ENCODE measurements at regions not wholly inside any gene's neighbourhood (a gene's known extent, or its start where the extent isn't known, plus 50 kb on each side); places are given as distances from the start of the nearest gene placed in this dataset.
"Not testable (repeated sequence)": the region's sequence is repeated elsewhere in the genome, so short reads cannot be mapped to it uniquely, and the experiment has no call there.

DNA sequence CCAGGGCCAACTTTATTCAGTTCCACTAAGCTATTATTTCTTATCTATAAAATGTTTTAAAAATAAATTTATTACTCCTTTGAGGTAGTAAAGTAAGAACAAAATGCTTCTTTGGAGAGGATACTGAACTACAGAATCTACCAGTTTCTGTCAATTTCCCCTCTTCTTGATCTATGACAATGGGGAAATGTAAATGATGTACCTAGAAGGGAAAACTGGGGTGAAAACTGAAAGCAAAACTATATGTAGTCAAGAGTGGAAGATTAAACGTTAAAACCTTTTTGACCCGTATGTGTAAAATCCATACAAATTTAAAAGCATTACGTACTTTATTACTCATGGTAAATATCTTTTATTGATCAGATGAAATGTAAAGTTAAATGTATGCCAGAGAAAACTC, 1287.8 kb upstream of the TMEFF2 start:
- ChIA-PET POLR2A (no interaction called here), CTCF (no interaction called here)
- Mint-ChIP-seq H3K4me1 (ENCODE audit: low read depth) (peaks cover 4% of the 10 kb centered on the region), H3K9me3 (no peaks in the 10 kb centered on the region), H3K4me3 (no peak overlapping the region), H3K27ac (no peak overlapping the region), H3K36me3 (no peaks in the 10 kb centered on the region), H3K27me3 (no peaks in the 10 kb centered on the region)
- no peak for DNase-seq
- intact Hi-C loops (cut with micrococcal nuclease) = no loop called here

DNA sequence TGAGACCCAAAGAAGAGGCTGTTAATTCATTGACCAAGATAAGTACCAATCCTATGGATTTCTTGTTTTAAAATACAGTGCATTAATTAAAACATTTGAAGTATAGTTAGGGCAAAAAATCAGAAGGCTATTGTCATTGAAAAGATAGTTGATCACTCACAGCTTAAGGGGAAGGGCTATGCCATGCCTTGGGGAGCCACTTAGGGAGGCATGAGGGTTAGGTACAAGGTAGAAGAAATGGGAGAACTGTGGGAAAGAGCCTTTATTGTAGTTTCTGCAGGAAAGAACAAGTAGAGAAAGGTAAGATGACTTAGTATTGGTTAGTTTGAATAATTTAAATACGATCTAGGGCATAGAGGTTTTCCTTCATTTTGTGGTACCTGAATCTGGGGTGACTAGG, 1285.5 kb upstream of the TMEFF2 start:
- no peak overlapping the region for H3K27ac Mint-ChIP-seq
- CTCF ChIA-PET = no interaction called here
- POLR2A ChIA-PET = no interaction called here

DNA sequence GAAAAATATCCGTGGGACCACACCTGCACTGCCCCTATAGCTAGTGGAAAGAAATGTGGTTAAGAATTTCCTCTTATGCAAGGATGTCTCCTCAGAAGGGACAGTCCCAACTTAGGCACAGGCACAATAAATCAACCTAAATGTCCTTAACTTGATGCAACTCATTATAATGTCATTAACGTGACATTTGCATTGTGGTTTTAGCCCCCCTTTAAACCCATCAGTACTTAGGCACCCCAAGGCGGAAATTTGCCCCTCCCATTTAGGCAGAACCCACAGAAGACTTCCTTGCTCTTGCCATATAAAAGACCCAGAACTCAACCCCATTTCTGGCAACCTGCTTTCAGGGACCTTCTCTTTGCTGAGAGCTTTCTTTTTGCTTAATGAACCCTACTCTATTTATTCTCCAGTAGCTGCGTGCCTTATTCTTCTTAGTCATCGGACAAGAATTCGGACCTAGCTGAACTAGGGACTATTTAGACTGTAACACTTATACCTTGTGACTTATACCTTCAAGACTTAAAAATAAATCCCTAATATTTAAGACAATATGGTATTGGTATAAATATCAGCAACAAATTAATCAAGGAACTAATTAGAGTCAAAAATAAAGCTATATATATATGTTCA, 1281.6 kb upstream of the TMEFF2 start:
- Mint-ChIP-seq H3K9me3 (peaks cover 9% of the 10 kb centered on the region), H3K27me3 (no peaks in the 10 kb centered on the region), H3K36me3 (no peaks in the 10 kb centered on the region), H3K4me3 (no peak overlapping the region), H3K4me1 (ENCODE audit: low read depth) (no peaks in the 10 kb centered on the region), H3K27ac (no peak overlapping the region)
- CTCF ChIA-PET = no interaction called here
- no peak for DNase-seq
- POLR2A ChIA-PET = no interaction called here
- intact Hi-C loops (cut with micrococcal nuclease) = no loop called here

More for the DNA sequence above, 1285.5 kb upstream of the TMEFF2 start:
- Mint-ChIP-seq H3K9me3 (no peaks in the 10 kb centered on the region), H3K27me3 (no peaks in the 10 kb centered on the region), H3K4me1 (ENCODE audit: low read depth) (peaks cover 4% of the 10 kb centered on the region), H3K4me3 (no peak overlapping the region), H3K36me3 (no peaks in the 10 kb centered on the region)
- intact Hi-C loops (cut with micrococcal nuclease) = no loop called here
- no peak for DNase-seq

DNA sequence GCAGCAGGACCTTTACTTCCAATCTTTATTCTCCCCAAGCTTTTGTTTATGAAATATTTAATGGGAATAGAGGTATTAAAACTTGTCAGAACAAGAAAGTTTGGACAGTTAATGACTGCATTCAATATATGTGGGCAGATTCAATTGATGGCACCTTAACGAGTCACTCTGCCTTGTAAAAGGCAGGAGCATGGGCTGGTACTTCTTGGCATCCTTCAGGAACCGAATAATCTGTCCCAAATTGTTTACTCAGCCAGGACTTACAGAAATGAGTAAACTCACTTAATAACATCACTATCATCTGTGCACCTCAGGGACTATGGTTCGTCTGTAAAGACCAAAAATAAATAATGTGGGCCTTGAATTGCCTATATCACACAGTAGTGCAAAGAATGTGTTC, 1280.3 kb upstream of the TMEFF2 start:
- Mint-ChIP-seq H3K9me3 (peaks cover 9% of the 10 kb centered on the region), H3K36me3 (no peaks in the 10 kb centered on the region), H3K4me3 (no peak overlapping the region), H3K27ac (no peak overlapping the region), H3K27me3 (no peaks in the 10 kb centered on the region), H3K4me1 (ENCODE audit: low read depth) (no peaks in the 10 kb centered on the region)
- POLR2A ChIA-PET = no interaction called here
- CTCF ChIA-PET = no interaction called here
- DNase-seq = no peak
- intact Hi-C loops (cut with micrococcal nuclease) = no loop called here

- H3K9me3 Mint-ChIP-seq = peaks cover 9% of the 10 kb centered on the region
- H3K36me3 Mint-ChIP-seq = no peaks in the 10 kb centered on the region
- no peak overlapping the region for H3K4me3 Mint-ChIP-seq
- intact Hi-C loops (cut with micrococcal nuclease) = no loop called here
- H3K27me3 Mint-ChIP-seq = no peaks in the 10 kb centered on the region
- POLR2A ChIA-PET = no interaction called here
- no peak overlapping the region for H3K27ac Mint-ChIP-seq
- CTCF ChIA-PET = no interaction called here
- H3K4me1 Mint-ChIP-seq (ENCODE audit: low read depth) = no peaks in the 10 kb centered on the region
- DNase-seq = no peak
Observed at GRCh38 chr2:193469251-193469650, 1274.5 kb upstream of the TMEFF2 start.

DNA sequence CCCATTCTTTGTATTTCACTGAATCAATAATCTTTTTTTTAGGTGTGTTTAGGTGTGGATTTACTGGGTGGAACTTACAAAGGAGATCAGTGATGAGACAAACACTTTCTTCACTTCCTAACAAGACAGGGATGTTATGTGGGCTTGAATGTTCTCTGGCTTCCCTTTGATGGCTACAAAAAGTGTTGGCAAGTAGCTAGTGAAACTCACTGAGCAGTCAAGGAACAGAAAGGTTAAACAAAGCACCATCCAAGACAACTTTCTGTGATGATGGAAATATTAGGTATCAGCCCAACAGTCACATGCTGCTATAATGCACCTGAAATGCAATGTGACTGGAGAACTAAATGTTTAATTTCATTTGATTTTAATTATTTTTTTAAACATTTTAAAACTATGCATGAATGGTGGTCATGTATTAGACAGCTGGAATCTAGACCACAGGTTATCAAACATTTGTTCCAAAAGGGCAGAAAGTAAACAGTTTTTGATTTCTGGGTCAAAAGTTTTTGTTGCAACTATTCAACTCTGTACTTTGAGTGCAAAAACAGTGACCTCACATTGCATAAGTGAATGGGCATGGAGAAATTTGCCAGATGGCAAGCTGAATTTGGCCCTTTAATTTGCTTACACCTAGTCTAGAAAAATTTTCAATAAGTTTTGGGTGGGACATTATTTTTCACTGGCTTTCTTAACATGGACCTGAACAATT, 1272.7 kb upstream of the TMEFF2 start:
- no peak for DNase-seq
- Mint-ChIP-seq H3K27ac (no peak overlapping the region), H3K27me3 (no peaks in the 10 kb centered on the region), H3K4me1 (ENCODE audit: low read depth) (no peaks in the 10 kb centered on the region), H3K4me3 (no peak overlapping the region), H3K9me3 (peaks cover 4% of the 10 kb centered on the region), H3K36me3 (no peaks in the 10 kb centered on the region)
- ChIA-PET CTCF (interaction anchor here (1.0 kb wide), 1 partner anchor 116 kb away, joined by 3 read pairs; no protein-coding TSS in a partner anchor), POLR2A (no interaction called here)
- intact Hi-C loops (cut with micrococcal nuclease) = no loop called here

DNA sequence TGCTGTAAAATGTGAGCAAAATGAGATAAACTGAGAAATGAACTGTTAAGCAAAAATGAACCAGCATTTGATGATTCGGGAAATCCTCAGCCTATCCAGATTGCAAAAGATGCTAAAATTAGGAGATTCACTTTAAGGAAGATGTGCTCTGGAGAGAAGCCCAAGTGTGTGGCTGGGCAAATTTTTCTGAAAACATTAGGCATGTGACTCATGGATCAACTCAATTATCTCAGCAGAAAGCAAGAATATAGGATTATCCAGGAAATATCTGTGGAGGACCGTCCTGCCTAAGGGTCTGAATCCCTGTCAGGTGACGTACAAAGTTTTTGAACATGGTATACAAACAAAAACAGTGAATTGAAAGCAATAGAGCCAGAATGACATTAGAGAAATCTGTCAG, 1268.3 kb upstream of the TMEFF2 start:
- H3K36me3 Mint-ChIP-seq = no peaks in the 10 kb centered on the region
- no peaks in the 10 kb centered on the region for H3K4me1 Mint-ChIP-seq (ENCODE audit: low read depth)
- no peaks in the 10 kb centered on the region for H3K27me3 Mint-ChIP-seq
- ChIA-PET POLR2A (interaction anchor here (0.6 kb wide), 1 partner anchor 24 kb away, joined by 4 read pairs; no protein-coding TSS in a partner anchor), CTCF (no interaction called here)
- no peak overlapping the region for H3K27ac Mint-ChIP-seq
- intact Hi-C loops (cut with micrococcal nuclease) = no loop called here
- H3K9me3 Mint-ChIP-seq = peaks cover 4% of the 10 kb centered on the region
- H3K4me3 Mint-ChIP-seq = no peak overlapping the region
- DNase-seq = no peak

DNA sequence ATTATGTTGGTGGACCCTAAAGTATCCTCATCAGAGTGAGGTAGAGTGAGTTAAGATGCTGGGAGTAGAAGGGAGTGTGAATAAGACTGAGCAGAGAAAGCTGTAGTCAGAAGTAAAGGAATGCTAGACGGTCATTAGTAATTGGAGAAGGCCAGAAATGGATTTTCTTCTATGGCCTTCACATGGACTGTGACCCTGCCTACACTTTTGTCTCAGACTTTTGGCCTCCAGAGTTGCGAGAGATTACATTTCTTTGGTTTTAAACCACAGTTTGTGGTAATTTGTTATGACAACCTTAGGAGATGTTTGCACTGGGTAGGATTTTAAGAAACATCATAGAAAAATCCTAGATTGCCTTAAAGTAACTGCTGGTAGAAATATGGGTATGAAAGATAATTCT, 1267.7 kb upstream of the TMEFF2 start:
- no peaks in the 10 kb centered on the region for H3K27me3 Mint-ChIP-seq
- H3K4me1 Mint-ChIP-seq (ENCODE audit: low read depth) = no peaks in the 10 kb centered on the region
- no peaks in the 10 kb centered on the region for H3K36me3 Mint-ChIP-seq
- peaks cover 4% of the 10 kb centered on the region for H3K9me3 Mint-ChIP-seq
- no peak overlapping the region for H3K27ac Mint-ChIP-seq
- DNase-seq = no peak
- POLR2A ChIA-PET = no interaction called here
- H3K4me3 Mint-ChIP-seq = no peak overlapping the region
- intact Hi-C loops (cut with micrococcal nuclease) = no loop called here
- CTCF ChIA-PET = no interaction called here

- intact Hi-C loops (cut with micrococcal nuclease) = no loop called here
- Mint-ChIP-seq H3K9me3 (peaks cover 4% of the 10 kb centered on the region), H3K36me3 (no peaks in the 10 kb centered on the region), H3K4me3 (no peak overlapping the region), H3K4me1 (ENCODE audit: low read depth) (no peaks in the 10 kb centered on the region), H3K27me3 (no peaks in the 10 kb centered on the region), H3K27ac (no peak overlapping the region)
- CTCF ChIA-PET = no interaction called here
- POLR2A ChIA-PET = no interaction called here
- no peak for DNase-seq
Observed at GRCh38 chr2:193461431-193461934, 1266.8 kb upstream of the TMEFF2 start.

- POLR2A ChIA-PET = no interaction called here
- no peak for DNase-seq
- Mint-ChIP-seq H3K27me3 (no peaks in the 10 kb centered on the region), H3K4me3 (no peak overlapping the region), H3K36me3 (no peaks in the 10 kb centered on the region), H3K9me3 (no peaks in the 10 kb centered on the region), H3K27ac (no peak overlapping the region), H3K4me1 (ENCODE audit: low read depth) (no peaks in the 10 kb centered on the region)
- intact Hi-C loops (cut with micrococcal nuclease) = no loop called here
- CTCF ChIA-PET = no interaction called here
Observed at GRCh38 chr2:193446967-193447366, 1252.2 kb upstream of the TMEFF2 start.

GRCh38 chr2:193442293-193442692, 1247.6 kb upstream of the TMEFF2 start:
- no peaks in the 10 kb centered on the region for H3K9me3 Mint-ChIP-seq
- ChIA-PET POLR2A (no interaction called here), CTCF (no interaction called here)
- H3K36me3 Mint-ChIP-seq = no peaks in the 10 kb centered on the region
- H3K27me3 Mint-ChIP-seq = no peaks in the 10 kb centered on the region
- no peak for DNase-seq
- H3K27ac Mint-ChIP-seq = no peak overlapping the region
- intact Hi-C loops (cut with micrococcal nuclease) = no loop called here
- H3K4me3 Mint-ChIP-seq = no peak overlapping the region
- no peaks in the 10 kb centered on the region for H3K4me1 Mint-ChIP-seq (ENCODE audit: low read depth)

DNA sequence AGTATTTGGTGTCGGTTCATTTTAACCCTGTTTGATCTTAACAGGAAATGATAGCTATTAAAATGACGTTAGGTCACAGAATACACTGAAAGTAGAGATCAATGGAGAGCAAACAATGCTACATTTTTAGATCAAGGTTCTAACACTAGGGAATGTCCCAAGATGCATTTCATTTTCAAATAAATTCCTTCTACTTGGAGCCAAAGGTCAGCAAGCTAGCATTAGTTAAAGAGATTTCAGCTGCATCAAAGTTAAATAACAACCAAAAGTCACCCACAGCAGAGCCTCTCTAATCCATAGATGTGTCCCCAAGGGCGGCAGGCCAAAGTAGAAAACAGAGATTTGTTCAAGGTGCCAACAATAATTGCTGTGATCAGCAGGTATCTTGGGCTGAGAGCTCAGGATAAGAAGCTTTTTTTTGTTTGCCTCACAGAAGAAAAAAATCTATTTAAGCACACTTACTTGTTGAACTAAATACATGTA, 1233.6 kb upstream of the TMEFF2 start:
- POLR2A ChIA-PET = no interaction called here
- intact Hi-C loops (cut with micrococcal nuclease) = no loop called here
- no peaks in the 10 kb centered on the region for H3K9me3 Mint-ChIP-seq
- CTCF ChIA-PET = no interaction called here
- no peak for DNase-seq
- no peaks in the 10 kb centered on the region for H3K4me1 Mint-ChIP-seq (ENCODE audit: low read depth)
- no peaks in the 10 kb centered on the region for H3K36me3 Mint-ChIP-seq
- H3K4me3 Mint-ChIP-seq = no peak overlapping the region
- no peak overlapping the region for H3K27ac Mint-ChIP-seq
- no peaks in the 10 kb centered on the region for H3K27me3 Mint-ChIP-seq

DNA sequence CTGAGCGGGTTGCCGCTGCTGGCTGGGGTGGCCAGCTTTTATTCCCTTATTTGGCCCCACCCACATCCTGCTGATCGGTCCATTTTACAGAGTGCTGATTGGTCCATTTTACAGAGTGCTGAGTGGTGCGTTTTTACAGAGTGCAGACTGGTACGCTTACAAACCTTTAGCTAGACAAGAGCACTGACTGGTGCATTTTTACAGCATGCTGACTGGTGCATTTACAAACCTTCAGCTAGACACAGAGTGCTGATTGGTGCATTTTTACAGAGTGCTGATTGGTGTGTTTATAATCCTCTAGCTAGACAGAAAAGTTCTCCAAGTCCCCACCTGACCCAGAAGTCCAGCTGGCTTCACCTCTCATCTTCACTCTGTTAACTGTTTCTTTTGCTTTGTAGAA, 1217.6 kb upstream of the TMEFF2 start:
- H3K4me3 Mint-ChIP-seq; H3K27ac Mint-ChIP-seq; H3K27me3 Mint-ChIP-seq; H3K36me3 Mint-ChIP-seq; POLR2A ChIA-PET; DNase-seq; H3K4me1 Mint-ChIP-seq (ENCODE audit: low read depth); intact Hi-C loops (cut with micrococcal nuclease); CTCF ChIA-PET: not testable (repeated sequence)
- peaks cover 19% of the 10 kb centered on the region for H3K9me3 Mint-ChIP-seq

All from activated CD4-positive, alpha-beta memory T cell treated with anti-CD3 and anti-CD28 coated beads for 36 hours (primary cell).